GF-D8 (cell line): ENCODE measurements at regions not wholly inside any gene's neighbourhood (a gene's known extent, or its start where the extent isn't known, plus 50 kb on each side); places are given as distances from the start of the nearest gene placed in this dataset.

ENCODE experiments used
- DNase-seq: peaks from one replicate; lab custom pipeline; 2025; lab: John Stamatoyannopoulos, UW

- DNase-seq: no peak
Observed at GRCh38 chr1:106584107-106584506, 472.4 kb upstream of the PRMT6 start.

GRCh38 chr1:106584676-106585075, 471.8 kb upstream of the PRMT6 start:
- no peak for DNase-seq

GRCh38 chr1:106600626-106601025, 455.8 kb upstream of the PRMT6 start:
- DNase-seq: no peak

GRCh38 chr1:106603616-106604015, 452.9 kb upstream of the PRMT6 start:
- no peak for DNase-seq

- no peak for DNase-seq
Observed at GRCh38 chr1:106608841-106609240, 447.6 kb upstream of the PRMT6 start.

- no peak for DNase-seq
Observed at GRCh38 chr1:106613068-106613467, 443.4 kb upstream of the PRMT6 start.

- DNase-seq: no peak
Observed at GRCh38 chr1:106613861-106614260, 442.6 kb upstream of the PRMT6 start.

- DNase-seq: no peak
Observed at GRCh38 chr1:106615473-106615872, 441.0 kb upstream of the PRMT6 start.

GRCh38 chr1:106619080-106619826, 437.2 kb upstream of the PRMT6 start:
- DNase-seq: no peak

GRCh38 chr1:106619827-106620134, 436.7 kb upstream of the PRMT6 start:
- no peak for DNase-seq

- no peak for DNase-seq
Observed at GRCh38 chr1:106620521-106620954, 435.9 kb upstream of the PRMT6 start.

GRCh38 chr1:106621853-106622252, 434.6 kb upstream of the PRMT6 start:
- DNase-seq: no peak

- no peak for DNase-seq
Observed at GRCh38 chr1:106637566-106637965, 418.9 kb upstream of the PRMT6 start.

- DNase-seq: no peak
Observed at GRCh38 chr1:106646261-106646784, 410.2 kb upstream of the PRMT6 start.

GRCh38 chr1:106646816-106647215, 409.7 kb upstream of the PRMT6 start:
- DNase-seq: no peak

GRCh38 chr1:106651028-106651762, 405.3 kb upstream of the PRMT6 start:
- no peak for DNase-seq

- no peak for DNase-seq
Observed at GRCh38 chr1:106659490-106660244, 396.8 kb upstream of the PRMT6 start.

- no peak for DNase-seq
Observed at GRCh38 chr1:106675558-106675957, 380.9 kb upstream of the PRMT6 start.

GRCh38 chr1:106676021-106676420, 380.5 kb upstream of the PRMT6 start:
- DNase-seq: no peak

- DNase-seq: no peak
Observed at GRCh38 chr1:106677181-106677580, 379.3 kb upstream of the PRMT6 start.

GRCh38 chr1:106677721-106678120, 378.8 kb upstream of the PRMT6 start:
- no peak for DNase-seq

- DNase-seq: no peak
Observed at GRCh38 chr1:106678279-106679050, 378.0 kb upstream of the PRMT6 start.
